ENCODE measurements at regions not wholly inside any gene's neighbourhood (a gene's known extent, or its start where the extent isn't known, plus 50 kb on each side); places are given as distances from the start of the nearest gene placed in this dataset.
"Not testable (repeated sequence)": the region's sequence is repeated elsewhere in the genome, so short reads cannot be mapped to it uniquely, and the experiment has no call there.

DNA sequence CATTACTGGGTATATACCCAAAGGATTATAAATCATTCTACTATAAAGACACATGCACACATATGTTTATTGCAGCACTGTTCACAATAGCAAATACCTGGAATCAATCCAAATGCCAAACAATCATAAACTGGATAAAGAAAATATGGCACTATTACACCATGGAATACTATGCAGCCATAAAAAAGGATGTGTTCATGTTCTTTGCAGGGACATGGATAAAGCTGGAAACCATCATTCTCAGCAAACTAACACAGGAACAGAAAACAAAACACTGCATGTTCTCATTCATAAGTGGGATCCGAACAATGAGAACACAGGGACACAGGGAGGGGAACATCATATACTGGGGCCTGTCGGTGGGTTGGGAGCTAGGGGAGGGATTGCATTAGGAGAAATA lies 591.7 kb downstream of the TBL1XR1 start:
- not testable (repeated sequence) for TF ChIP-seq SP1 (CRISPR knock-in tag; conservative IDR thresholded peaks at IDR 0.05); ZNF263 (CRISPR knock-in tag; IDR thresholded peaks at IDR 0.05; ENCODE audit: low read depth); CTCF (IDR thresholded peaks at IDR 0.05); ZNF317 (CRISPR knock-in tag; IDR thresholded peaks at IDR 0.05; ENCODE audit: borderline replicate concordance, low read depth); USF2 (CRISPR knock-in tag; IDR thresholded peaks at IDR 0.05); FOXJ3 (CRISPR knock-in tag; IDR thresholded peaks at IDR 0.05; ENCODE audit: borderline replicate concordance); ETV6 (CRISPR knock-in tag; IDR thresholded peaks at IDR 0.05); ZBTB21 (CRISPR knock-in tag; IDR thresholded peaks at IDR 0.05; ENCODE audit: borderline replicate concordance); ZNF416 (CRISPR knock-in tag; IDR thresholded peaks at IDR 0.05); NR3C1 (CRISPR knock-in tag; conservative IDR thresholded peaks at IDR 0.05; ENCODE audit: low read depth); CREB1 (CRISPR knock-in tag; IDR thresholded peaks at IDR 0.05); ATF3 (CRISPR knock-in tag; conservative IDR thresholded peaks at IDR 0.05); ZNF281 (CRISPR knock-in tag; IDR thresholded peaks at IDR 0.05)

Data from WTC11 (cell line).